ENCODE measurements at regions not wholly inside any gene's neighbourhood (a gene's known extent, or its start where the extent isn't known, plus 50 kb on each side); places are given as distances from the start of the nearest gene placed in this dataset.

GRCh38 chr5:58136406-58136805 is 323.5 kb downstream of the PLK2 start:
- ATAC-seq, result no peak
- BruUV-seq (replicated peaks), result no TSS peak
- Histone ChIP-seq H3K4me3 (ENCODE audit: low read depth in 2 of 2, low read length in 2 of 2) (no peak overlapping the region), H3K36me3 (ENCODE audit: control insufficient read depth, insufficient read depth, low read length) (no peaks in the 10 kb centered on the region; the same call in 1 of the 2 replicates), H3K4me1 (ENCODE audit: control insufficient read depth, insufficient read depth, low read length) (peaks cover 11% of the 10 kb centered on the region), H3K27ac (ENCODE audit: low read length) (peak overlapping the region; percentile 48; the same call in 1 of the 2 replicates), H3K9me3 (ENCODE audit: control insufficient read depth, insufficient read depth, low read depth, low read length) (no peaks in the 10 kb centered on the region), H3K27me3 (ENCODE audit: control insufficient read depth, insufficient read depth, low read length) (no peaks in the 10 kb centered on the region)
- intact Hi-C loops (cut with micrococcal nuclease; ENCODE audit: unreplicated experiment), result no loop called here
- no peak for DNase-seq (ENCODE audit: low read depth, low spot score)
- CTCF ChIA-PET, result no interaction called here
- TF ChIP-seq, protein P1, sequence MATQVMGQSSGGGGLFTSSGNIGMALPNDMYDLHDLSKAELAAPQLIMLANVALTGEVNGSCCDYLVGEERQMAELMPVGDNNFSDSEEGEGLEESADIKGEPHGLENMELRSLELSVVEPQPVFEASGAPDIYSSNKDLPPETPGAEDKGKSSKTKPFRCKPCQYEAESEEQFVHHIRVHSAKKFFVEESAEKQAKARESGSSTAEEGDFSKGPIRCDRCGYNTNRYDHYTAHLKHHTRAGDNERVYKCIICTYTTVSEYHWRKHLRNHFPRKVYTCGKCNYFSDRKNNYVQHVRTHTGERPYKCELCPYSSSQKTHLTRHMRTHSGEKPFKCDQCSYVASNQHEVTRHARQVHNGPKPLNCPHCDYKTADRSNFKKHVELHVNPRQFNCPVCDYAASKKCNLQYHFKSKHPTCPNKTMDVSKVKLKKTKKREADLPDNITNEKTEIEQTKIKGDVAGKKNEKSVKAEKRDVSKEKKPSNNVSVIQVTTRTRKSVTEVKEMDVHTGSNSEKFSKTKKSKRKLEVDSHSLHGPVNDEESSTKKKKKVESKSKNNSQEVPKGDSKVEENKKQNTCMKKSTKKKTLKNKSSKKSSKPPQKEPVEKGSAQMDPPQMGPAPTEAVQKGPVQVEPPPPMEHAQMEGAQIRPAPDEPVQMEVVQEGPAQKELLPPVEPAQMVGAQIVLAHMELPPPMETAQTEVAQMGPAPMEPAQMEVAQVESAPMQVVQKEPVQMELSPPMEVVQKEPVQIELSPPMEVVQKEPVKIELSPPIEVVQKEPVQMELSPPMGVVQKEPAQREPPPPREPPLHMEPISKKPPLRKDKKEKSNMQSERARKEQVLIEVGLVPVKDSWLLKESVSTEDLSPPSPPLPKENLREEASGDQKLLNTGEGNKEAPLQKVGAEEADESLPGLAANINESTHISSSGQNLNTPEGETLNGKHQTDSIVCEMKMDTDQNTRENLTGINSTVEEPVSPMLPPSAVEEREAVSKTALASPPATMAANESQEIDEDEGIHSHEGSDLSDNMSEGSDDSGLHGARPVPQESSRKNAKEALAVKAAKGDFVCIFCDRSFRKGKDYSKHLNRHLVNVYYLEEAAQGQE (IDR thresholded peaks at IDR 0.05; ENCODE audit: insufficient read depth in 1 of 2, low read depth in 2 of 2, low read length in 1 of 2), result no peak
- TF ChIP-seq TCF7L2 (IDR thresholded peaks at IDR 0.05; ENCODE audit: low read depth, low read length), result no peak
- TF ChIP-seq SIN3A (IDR thresholded peaks at IDR 0.05; ENCODE audit: borderline replicate concordance, insufficient read depth, low read depth, low read length), result no peak
- no peak for TF ChIP-seq CTCF (IDR thresholded peaks at IDR 0.05)
- TF ChIP-seq POLR2AphosphoS5 (IDR thresholded peaks at IDR 0.05; ENCODE audit: low read depth, low read length), result no peak
- in situ Hi-C loops (cut with HindIII; ENCODE audit: low pct_unique_long_range_greater_than_20kb, low sequenced_read_pairs), result no loop called here
- POLR2A ChIA-PET, result no interaction called here

- in situ Hi-C loops (cut with HindIII; ENCODE audit: low pct_unique_long_range_greater_than_20kb, low sequenced_read_pairs) (no loop called here), intact Hi-C loops (cut with micrococcal nuclease; ENCODE audit: unreplicated experiment) (no loop called here)
- Histone ChIP-seq H3K9me3 (ENCODE audit: control insufficient read depth, insufficient read depth, low read depth, low read length) (no peaks in the 10 kb centered on the region), H3K27ac (ENCODE audit: low read length) (peak overlapping the region; percentile 3; the same call in 1 of the 2 replicates), H3K27me3 (ENCODE audit: control insufficient read depth, insufficient read depth, low read length) (no peaks in the 10 kb centered on the region), H3K36me3 (ENCODE audit: control insufficient read depth, insufficient read depth, low read length) (no peaks in the 10 kb centered on the region; the same call in 1 of the 2 replicates), H3K4me3 (ENCODE audit: low read depth in 2 of 2, low read length in 2 of 2) (no peak overlapping the region), H3K4me1 (ENCODE audit: control insufficient read depth, insufficient read depth, low read length) (peaks cover 11% of the 10 kb centered on the region)
- DNase-seq (ENCODE audit: low read depth, low spot score), result no peak
- no TSS peak for BruUV-seq (replicated peaks)
- CTCF ChIA-PET, result no interaction called here
- POLR2A ChIA-PET, result no interaction called here
- TF ChIP-seq TCF7L2 (IDR thresholded peaks at IDR 0.05; ENCODE audit: low read depth, low read length) (no peak), POLR2AphosphoS5 (IDR thresholded peaks at IDR 0.05; ENCODE audit: low read depth, low read length) (no peak), SIN3A (IDR thresholded peaks at IDR 0.05; ENCODE audit: borderline replicate concordance, insufficient read depth, low read depth, low read length) (no peak), CTCF (IDR thresholded peaks at IDR 0.05) (no peak)
- TF ChIP-seq, protein P1 (IDR thresholded peaks at IDR 0.05; ENCODE audit: insufficient read depth in 1 of 2, low read depth in 2 of 2, low read length in 1 of 2), result no peak
- no peak for ATAC-seq
Observed at GRCh38 chr5:58135571-58136335, 324.1 kb downstream of the PLK2 start.

All from Panc1 (cell line).